DND-41 (cell line): ENCODE measurements at regions not wholly inside any gene's neighbourhood (a gene's known extent, or its start where the extent isn't known, plus 50 kb on each side); places are given as distances from the start of the nearest gene placed in this dataset.
"Not testable (repeated sequence)": the region's sequence is repeated elsewhere in the genome, so short reads cannot be mapped to it uniquely, and the experiment has no call there.

Source experiments
- CTCF ChIP-seq: IDR thresholded peaks from 2 replicates; pipeline ENCODE4 v1.5.1; 2012; ENCODE audit warnings: borderline replicate concordance, low read length, moderate library complexity, mild to moderate bottlenecking; ENCODE audit not compliant: poor library complexity, severe bottlenecking; ENCODE audit errors: extremely low read depth
- EZH2 ChIP-seq: IDR thresholded peaks from 3 replicates; pipeline ENCODE4 v1.6.1; 2012; ENCODE audit warnings: borderline replicate concordance, low read depth, mild to moderate bottlenecking, moderate library complexity, low read length, inconsistent platforms; ENCODE audit not compliant: severe bottlenecking

GRCh38 chr17:30602396-30602795, 125.2 kb downstream of the GOSR1 start:
- not testable (repeated sequence) for TF ChIP-seq CTCF, EZH2
